ENCODE measurements at regions not wholly inside any gene's neighbourhood (a gene's known extent, or its start where the extent isn't known, plus 50 kb on each side); places are given as distances from the start of the nearest gene placed in this dataset.

GRCh38 chr15:85943791-85944190 is 135.9 kb upstream of the AGBL1 start:
- FAIRE-seq, result no peak

DNA sequence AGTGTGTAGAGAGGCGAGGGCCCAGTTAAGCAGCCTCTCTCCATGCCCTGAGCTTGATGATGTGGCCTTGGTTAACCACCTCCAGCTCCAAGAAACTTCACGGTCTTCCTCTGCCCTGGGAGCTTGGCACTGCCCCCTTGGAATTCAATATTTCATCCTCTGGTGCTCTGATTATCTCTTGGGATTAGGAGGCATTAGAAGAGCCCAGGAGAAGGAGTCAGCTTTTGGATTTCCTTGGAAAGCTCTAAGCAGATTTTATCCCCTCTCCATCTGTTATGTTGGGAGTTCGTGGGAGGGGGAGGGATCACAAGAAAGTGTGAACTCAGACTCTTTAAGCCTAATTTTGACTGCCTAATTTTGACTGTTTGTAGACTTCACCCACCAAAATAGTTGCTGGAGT is 132.7 kb upstream of the AGBL1 start:
- no peak for FAIRE-seq

DNA sequence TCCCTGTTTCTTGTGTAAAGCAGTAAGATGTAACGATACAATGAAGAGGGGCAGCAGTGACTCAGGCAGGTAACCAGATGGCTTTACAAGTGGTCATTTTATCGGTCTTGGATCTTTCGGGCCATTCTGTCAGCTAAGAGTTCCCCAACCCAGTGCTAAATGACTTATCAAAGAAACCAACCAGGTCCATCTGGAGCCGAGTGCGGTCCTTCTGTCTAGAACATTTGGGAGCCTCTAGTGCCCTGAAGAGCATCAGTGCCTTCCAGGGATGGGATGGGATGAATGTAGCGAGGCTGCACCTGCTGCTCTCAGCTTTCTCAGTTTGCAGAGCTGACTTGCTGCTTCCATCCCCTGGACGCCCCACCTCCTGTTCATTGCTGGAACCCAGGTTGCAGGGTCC is 131.7 kb upstream of the AGBL1 start:
- no peak for FAIRE-seq

DNA sequence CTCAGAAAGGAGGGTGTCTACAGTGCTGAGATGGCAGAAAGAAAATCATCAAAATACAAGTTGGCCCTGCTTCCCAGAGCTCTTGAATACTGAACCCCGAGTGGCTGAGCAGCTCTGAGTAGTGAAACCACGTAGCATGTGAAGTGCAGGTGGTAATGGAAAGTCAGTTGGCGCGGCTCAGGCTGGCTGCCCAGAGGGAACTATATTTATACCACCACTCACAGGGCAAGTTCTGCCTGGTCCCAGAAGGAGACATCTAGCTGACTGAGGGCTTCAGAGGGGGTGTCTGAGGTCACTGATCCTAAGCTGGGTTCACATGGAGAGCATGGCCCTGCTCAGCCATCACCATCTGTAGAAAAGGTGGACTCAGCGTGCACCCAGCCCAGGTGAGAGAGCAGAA is 129.6 kb upstream of the AGBL1 start:
- no peak for FAIRE-seq

DNA sequence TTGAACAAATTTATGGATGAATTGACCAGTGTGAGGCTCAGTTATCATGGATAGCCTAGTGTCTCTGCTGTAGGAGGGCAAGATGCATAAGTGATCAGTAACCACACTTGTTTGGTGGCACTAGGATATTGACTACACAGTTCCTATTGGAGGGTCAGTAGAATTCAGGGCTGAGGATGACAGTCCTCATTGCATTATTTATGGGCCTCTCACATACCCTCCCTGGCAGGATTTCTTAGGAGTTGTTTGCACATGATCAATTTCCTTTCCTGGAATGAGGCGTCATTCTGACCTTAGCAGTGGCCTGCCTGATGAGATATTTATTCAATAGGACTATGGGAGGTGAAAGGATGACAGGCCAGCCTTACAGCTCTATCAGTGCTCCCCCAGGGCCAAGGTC is 125.1 kb upstream of the AGBL1 start:
- no peak for FAIRE-seq

- FAIRE-seq, result no peak
Measured at GRCh38 chr15:85955501-85956391, 123.9 kb upstream of the AGBL1 start.

DNA sequence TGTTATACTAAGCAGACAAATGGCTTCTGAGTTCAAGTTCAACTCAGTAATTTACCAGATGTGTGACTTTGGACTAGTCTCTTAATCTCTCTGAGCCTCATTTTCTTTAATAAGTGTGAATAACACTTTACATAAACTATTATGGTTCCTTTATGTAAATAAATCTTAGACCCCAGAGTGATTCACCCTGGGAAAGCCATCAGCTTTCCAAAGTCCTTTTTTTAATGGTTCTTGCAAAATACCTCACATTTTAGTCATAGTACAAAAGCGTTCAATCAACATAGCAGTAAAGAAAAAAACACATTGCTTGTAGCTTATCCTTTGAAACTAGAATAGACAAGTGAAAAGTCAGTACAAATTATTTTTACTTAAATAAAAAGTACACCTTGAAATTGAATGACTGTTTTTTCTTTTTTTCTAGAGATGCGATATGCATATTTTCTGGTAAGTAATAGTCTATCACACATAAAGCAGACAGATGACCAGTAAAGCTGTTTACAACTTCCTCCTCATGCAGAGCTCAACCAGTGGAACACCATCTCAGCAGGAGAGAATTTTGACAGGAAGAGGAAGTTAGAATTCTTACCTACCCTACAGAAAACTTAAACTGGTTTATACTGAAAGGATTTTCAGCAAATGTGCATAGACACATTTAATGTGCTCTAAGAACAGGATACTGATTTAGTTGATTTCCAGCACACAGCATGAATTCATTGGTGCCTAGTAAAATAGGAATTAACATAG is 123.0 kb upstream of the AGBL1 start:
- no peak for FAIRE-seq

DNA sequence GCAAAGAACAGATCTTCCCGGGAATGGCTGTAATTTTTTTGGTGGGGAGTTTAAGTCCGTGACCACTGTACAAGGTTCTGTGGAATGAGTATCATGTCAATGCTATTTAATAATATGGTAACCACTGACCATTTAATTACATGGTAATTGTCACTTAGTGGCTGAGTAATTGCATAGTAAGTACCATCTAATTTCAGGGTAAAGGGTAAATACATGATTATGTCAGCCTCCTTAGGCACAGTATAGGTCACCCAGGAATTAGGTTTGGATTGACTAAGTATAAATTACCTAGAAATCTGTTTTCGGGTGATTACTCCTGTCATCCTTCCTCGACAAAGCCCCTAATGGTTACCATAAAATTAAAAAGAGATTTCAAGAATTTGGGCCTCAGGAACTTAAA is 120.1 kb upstream of the AGBL1 start:
- FAIRE-seq, result no peak

GRCh38 chr15:85960381-85960780 is 119.3 kb upstream of the AGBL1 start:
- FAIRE-seq, result no peak

DNA sequence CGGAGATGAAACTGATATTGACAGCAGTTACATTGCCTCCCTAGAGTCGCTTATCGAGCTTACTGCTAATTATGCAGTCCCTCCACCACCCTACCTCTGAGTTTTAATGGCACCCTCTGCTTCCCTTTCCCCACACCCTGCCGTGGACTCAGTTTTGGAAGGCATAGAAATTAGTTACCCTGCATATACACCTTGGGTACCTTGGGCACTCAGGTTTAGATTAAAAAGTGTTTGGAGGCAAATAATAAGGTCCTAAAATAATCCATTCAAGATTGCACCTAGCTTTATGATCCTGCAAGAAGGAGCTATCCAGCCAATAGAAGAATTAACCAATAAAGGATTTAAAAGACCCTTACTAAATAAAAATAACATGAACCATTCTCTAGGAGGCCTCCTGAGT is 117.8 kb upstream of the AGBL1 start:
- FAIRE-seq, result no peak

DNA sequence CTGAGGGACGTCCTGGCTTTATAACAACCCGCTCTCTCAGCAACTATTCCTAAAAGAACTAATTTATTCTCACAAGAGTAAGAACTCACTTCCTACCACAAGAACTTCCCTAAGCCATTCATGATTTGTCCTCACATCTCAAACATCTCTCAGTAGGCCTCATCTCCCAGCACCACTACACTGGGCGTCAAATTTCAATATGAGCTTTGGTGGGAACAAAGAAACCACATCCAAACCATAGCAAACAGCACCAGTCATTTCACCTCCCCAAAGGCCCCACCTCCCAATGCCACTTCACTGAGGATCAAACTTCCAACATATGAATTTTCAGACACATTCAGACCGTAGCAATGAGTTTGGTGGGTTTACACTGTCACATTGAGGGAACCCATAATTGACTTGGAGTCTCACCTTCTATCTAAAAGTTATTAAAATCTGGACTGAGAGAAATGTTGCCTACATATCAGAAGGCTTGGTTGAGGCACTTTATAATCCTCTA is 116.4 kb upstream of the AGBL1 start:
- FAIRE-seq, result no peak

- no peak for FAIRE-seq
Measured at GRCh38 chr15:85964471-85964870, 115.2 kb upstream of the AGBL1 start.

- no peak for FAIRE-seq
Measured at GRCh38 chr15:85967553-85967952, 112.1 kb upstream of the AGBL1 start.

DNA sequence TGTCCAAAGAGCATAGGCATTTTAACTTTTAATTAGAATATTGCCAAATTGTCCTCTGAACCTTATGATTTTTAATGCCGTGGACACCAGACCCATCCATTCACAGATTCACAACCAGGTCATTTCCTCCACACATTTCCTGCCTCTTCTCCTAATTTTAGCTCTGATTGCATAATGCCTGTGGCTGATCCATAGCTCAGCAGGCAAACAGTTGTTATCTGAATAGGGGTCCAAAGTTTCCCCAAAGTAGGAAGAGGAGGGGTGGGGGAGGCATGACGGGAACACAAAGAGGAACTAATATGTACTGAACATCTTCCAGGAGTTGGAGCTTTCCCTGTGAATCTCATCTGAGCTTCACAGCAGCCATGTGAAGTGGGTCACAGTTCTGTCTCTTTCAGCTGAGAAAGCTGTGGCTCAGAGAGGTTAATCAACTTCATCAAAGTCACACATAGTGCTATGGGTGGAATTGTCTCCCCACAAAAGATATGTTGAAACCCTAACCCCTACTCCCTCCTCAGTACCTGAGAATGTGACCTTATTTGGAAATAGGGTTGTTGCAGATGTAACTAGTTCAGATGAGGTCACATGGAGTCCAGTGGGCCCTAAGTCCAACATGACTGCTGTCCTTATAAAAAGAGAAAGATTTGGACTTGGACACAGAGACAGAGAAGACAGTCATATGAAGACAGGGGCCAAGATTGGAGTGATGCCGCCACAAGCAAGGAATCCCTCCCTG is 106.7 kb upstream of the AGBL1 start:
- no peak for FAIRE-seq

GRCh38 chr15:85973584-85974347 is 105.9 kb upstream of the AGBL1 start:
- no peak for FAIRE-seq

- FAIRE-seq, result no peak
Measured at GRCh38 chr15:85974348-85974705, 105.3 kb upstream of the AGBL1 start.

DNA sequence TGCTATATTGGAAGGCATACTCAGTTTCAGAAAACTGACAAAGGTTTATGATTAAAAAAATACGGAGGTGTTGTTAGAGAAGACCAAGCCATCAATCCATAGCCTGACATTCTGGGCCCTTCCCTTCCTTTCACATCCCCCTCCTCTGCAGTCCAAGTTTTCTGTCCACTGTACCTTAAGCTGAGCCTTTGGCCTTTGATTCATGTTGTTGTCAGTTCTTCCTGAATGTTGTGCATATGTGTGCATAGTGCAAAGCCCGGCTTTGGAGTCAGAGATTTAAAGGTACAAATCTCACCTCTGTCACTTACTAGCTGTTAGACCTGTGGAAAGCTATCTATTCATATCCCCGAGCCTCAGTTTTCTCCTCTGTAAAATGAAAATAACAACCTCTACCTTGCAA is 104.9 kb upstream of the AGBL1 start:
- FAIRE-seq, result no peak

GRCh38 chr15:85976102-85976501 is 103.6 kb upstream of the AGBL1 start:
- no peak for FAIRE-seq

GRCh38 chr15:85976986-85977385 is 102.7 kb upstream of the AGBL1 start:
- no peak for FAIRE-seq

GRCh38 chr15:85977586-85977985 is 102.1 kb upstream of the AGBL1 start:
- no peak for FAIRE-seq

- FAIRE-seq, result no peak
Measured at GRCh38 chr15:85979929-85980328, 99.7 kb upstream of the AGBL1 start.

DNA sequence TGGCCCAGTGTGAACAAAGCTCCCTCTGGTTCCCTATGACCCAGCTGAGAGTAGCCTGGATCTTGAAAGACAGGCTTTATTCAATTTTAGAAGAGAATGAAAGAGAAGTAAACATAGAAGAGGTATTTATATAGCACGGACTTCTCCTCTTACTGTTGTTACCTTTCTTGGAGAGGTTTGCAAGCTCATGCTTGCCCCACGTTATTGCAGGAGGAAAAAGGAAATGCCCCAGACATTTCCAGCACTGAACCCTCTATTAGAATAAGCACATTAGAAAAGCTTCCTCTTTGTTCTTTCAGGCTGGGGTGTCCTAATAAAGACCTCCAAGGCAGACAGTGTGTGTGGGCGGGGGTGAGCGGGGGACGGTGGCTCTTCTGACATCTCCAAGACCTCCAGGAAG is 98.7 kb upstream of the AGBL1 start:
- FAIRE-seq, result no peak

- no peak for FAIRE-seq
Measured at GRCh38 chr15:85984241-85984640, 95.4 kb upstream of the AGBL1 start.

Data from G401.6 (cell line).